ENCODE measurements at regions not wholly inside any gene's neighbourhood (a gene's known extent, or its start where the extent isn't known, plus 50 kb on each side); places are given as distances from the start of the nearest gene placed in this dataset.

- intact Hi-C loops (cut with micrococcal nuclease), result no loop called here
- no peak overlapping the region for H3K4me2 ChIP-seq (ENCODE audit: low read length)
- ATAC-seq (no peak), DNase-seq (ENCODE audit: low read depth, low spot score) (no peak)
- H2AFZ ChIP-seq (ENCODE audit: low read depth, low read length, poor library complexity, severe bottlenecking), result no peak overlapping the region
- H3K27me3 ChIP-seq (ENCODE audit: insufficient read depth, low read length), result no peaks in the 10 kb centered on the region
- no peak overlapping the region for H3K4me3 ChIP-seq (replicated peaks in 1 of 2; ENCODE audit: low read depth in 1 of 2, low read length in 2 of 2)
- no peaks in the 10 kb centered on the region; the same call in 1 of the 2 replicates for H3K9me2 ChIP-seq (ENCODE audit: insufficient read depth)
- no peaks in the 10 kb centered on the region for H3K4me1 ChIP-seq (ENCODE audit: control insufficient read depth in 1 of 2, insufficient read depth in 2 of 2, low read length in 2 of 2)
- no peak for TF ChIP-seq ATF3 (IDR thresholded peaks at IDR 0.05)
- no peak for TF ChIP-seq TCF7L2 (IDR thresholded peaks at IDR 0.05; ENCODE audit: borderline replicate concordance, extremely low read depth, insufficient read depth, insufficient read length)
- TF ChIP-seq SP1 (IDR thresholded peaks at IDR 0.05; ENCODE audit: low read depth), result no peak
- no peak for TF ChIP-seq EZH2 (IDR thresholded peaks at IDR 0.05)
- no peak for TF ChIP-seq CTCF (IDR thresholded peaks at IDR 0.05 in 2 of 3, conservative IDR thresholded peaks at IDR 0.05 in 1 of 3; ENCODE audit: borderline replicate concordance in 1 of 3, insufficient read depth in 1 of 3, low read depth in 2 of 3, low read length in 2 of 3)
- no peak for TF ChIP-seq ZFX (IDR thresholded peaks at IDR 0.05)
- TF ChIP-seq REST (IDR thresholded peaks at IDR 0.05; ENCODE audit: low read depth), result no peak
- TF ChIP-seq MAX (IDR thresholded peaks at IDR 0.05), result no peak
- TF ChIP-seq POLR2A (IDR thresholded peaks at IDR 0.05; ENCODE audit: borderline replicate concordance, extremely low read depth, insufficient read depth, insufficient read length), result no peak
- no peak for TF ChIP-seq SIN3A (IDR thresholded peaks at IDR 0.05; ENCODE audit: low read depth)
- TF ChIP-seq POLR2AphosphoS5 (IDR thresholded peaks at IDR 0.05; ENCODE audit: low read depth, low read length), result no peak
- TF ChIP-seq FOSL1 (IDR thresholded peaks at IDR 0.05; ENCODE audit: low read depth), result no peak
- TF ChIP-seq ZBTB33 (IDR thresholded peaks at IDR 0.05; ENCODE audit: extremely low read depth, insufficient replicate concordance, low read length), result no peak
- TF ChIP-seq YY1 (IDR thresholded peaks at IDR 0.05; ENCODE audit: extremely low read depth, insufficient replicate concordance, low read depth, low read length), result no peak
- no peak for TF ChIP-seq SRF (IDR thresholded peaks at IDR 0.05; ENCODE audit: low read depth)
- no peak for TF ChIP-seq CEBPB (IDR thresholded peaks at IDR 0.05; ENCODE audit: low read depth)
- no peak for TF ChIP-seq EZH2phosphoT487 (IDR thresholded peaks at IDR 0.05; ENCODE audit: borderline replicate concordance)
- no peak for TF ChIP-seq CBX3 (IDR thresholded peaks at IDR 0.05; ENCODE audit: low read depth)
- no peak for TF ChIP-seq EGR1 (IDR thresholded peaks at IDR 0.05; ENCODE audit: low read depth)
- TF ChIP-seq RAD21 (IDR thresholded peaks at IDR 0.05; ENCODE audit: low read depth), result no peak
- H3K79me2 ChIP-seq (ENCODE audit: insufficient read depth, low read length), result no peaks in the 10 kb centered on the region
- no peaks in the 10 kb centered on the region for H3K36me3 ChIP-seq (ENCODE audit: control insufficient read depth in 1 of 2, insufficient read depth in 2 of 2, low read length in 2 of 2)
- H4K20me1 ChIP-seq (ENCODE audit: insufficient read depth), result no peaks in the 10 kb centered on the region
- no peak overlapping the region for H3K9ac ChIP-seq (ENCODE audit: low read length)
- no TSS peak for BruUV-seq (replicated peaks)
- H3K9me3 ChIP-seq (ENCODE audit: control insufficient read depth in 1 of 2, insufficient read depth in 1 of 2, low read depth in 1 of 2, low read length in 2 of 2), result no peaks in the 10 kb centered on the region
- RAD21 ChIA-PET (ENCODE audit: low non-redundant PET in 1 of 2, low total read pairs in 2 of 2, uncharacterized antibody in 2 of 2, unreplicated experiment in 2 of 2), result no interaction called here
- CTCF ChIA-PET, result no interaction called here
- POLR2A ChIA-PET, result no interaction called here
- H3K27ac ChIP-seq (ENCODE audit: low read depth, low read length), result no peak overlapping the region
These were observed 317.8 kb upstream of the NCAM1 start for GRCh38 chr11:112643416-112643815.

Measured in HCT116 (cell line).